ENCODE measurements at regions not wholly inside any gene's neighbourhood (a gene's known extent, or its start where the extent isn't known, plus 50 kb on each side); places are given as distances from the start of the nearest gene placed in this dataset.
A peak's percentile ranks its signal among the peaks of the same experiment; 100 is the strongest.
"Not testable (repeated sequence)": the region's sequence is repeated elsewhere in the genome, so short reads cannot be mapped to it uniquely, and the experiment has no call there.

GRCh38 chr3:125683067-125683829, 88.0 kb upstream of the OSBPL11 start:
- peak; percentile 2 for DNase-seq (ENCODE audit: low read depth)
- H3K4me3 ChIP-seq (replicated peaks; ENCODE audit: low read depth, low read length) = no peak overlapping the region
- no peak for TF ChIP-seq CTCF (IDR thresholded peaks at IDR 0.05; ENCODE audit: low read length, missing control alignments)

DNA sequence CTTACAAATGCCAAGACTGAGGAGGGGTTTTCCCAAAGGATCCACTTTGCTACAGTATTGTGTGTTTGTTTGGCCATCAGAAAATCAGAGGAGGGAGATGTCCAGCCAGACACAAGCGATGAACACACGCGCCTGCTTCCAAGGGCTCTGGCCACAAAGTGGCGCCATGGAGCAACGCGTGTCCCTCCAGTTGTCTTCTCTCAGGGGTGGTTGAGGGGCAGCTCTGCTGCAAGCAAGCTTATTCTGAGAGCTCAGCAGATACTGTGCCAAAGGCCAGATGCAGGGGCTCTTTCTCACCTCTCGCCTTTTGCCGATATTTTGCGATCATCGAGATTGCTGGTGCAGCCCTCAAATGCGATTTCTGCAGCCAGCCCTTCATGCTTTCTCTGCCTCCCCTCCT, 88.9 kb upstream of the OSBPL11 start:
- peak; percentile 34 for TF ChIP-seq CTCF (IDR thresholded peaks at IDR 0.05; ENCODE audit: low read length, missing control alignments)
- peak; percentile 30 for DNase-seq (ENCODE audit: low read depth)
- H3K4me3 ChIP-seq (replicated peaks; ENCODE audit: low read depth, low read length) = no peak overlapping the region

DNA sequence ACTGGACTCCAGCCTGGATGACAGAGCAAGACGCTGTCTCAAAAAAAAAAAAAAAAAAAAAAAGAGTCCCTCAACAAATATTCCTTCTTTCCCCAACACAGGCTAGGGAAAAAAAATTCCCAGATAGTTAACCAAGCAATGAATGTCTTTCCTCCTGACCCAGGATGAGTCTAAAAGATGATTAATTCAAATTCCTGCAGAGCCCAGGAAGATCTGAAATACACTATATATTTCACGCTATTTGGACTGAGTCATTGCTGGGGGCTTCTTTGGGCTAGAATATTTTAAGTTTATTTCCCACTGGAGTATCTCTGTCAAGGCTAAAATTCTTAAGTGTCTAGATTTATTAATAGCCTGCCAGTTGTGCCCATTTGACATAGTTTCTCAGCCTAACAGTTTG, 90.4 kb upstream of the OSBPL11 start:
- not testable (repeated sequence) for H3K4me3 ChIP-seq (replicated peaks; ENCODE audit: low read depth, low read length); DNase-seq (ENCODE audit: low read depth)

DNA sequence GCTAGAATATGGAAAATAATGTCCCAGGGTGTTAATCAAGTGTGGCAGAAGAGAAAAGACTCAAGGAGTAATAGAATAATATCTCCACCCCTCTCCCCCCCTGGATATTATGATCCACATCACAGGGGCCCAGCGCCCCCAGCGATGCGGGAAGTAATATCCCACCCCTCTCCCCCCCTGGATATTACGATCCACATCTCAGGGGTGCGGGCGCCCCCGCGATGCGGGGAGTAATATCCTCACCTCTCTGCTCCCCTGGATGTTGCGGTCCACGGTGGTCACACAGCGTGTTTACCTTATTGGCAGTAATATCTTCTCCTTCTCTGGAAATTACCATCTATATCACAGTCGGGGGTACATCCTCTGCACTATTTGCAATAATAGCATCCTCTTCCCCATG, 97.1 kb upstream of the OSBPL11 start:
- H3K4me3 ChIP-seq (replicated peaks; ENCODE audit: low read depth, low read length) = no peak overlapping the region

GRCh38 chr3:125693887-125694286, 98.6 kb upstream of the OSBPL11 start:
- DNase-seq (ENCODE audit: low read depth) = no peak
- no peak overlapping the region for H3K4me3 ChIP-seq (replicated peaks; ENCODE audit: low read depth, low read length)
- no peak for TF ChIP-seq CTCF (IDR thresholded peaks at IDR 0.05; ENCODE audit: low read length, missing control alignments)

More for the DNA sequence above, 97.1 kb upstream of the OSBPL11 start:
- TF ChIP-seq CTCF (IDR thresholded peaks at IDR 0.05; ENCODE audit: low read length, missing control alignments) = no peak
- no peak for DNase-seq (ENCODE audit: low read depth)

- DNase-seq (ENCODE audit: low read depth) = no peak
- TF ChIP-seq CTCF (IDR thresholded peaks at IDR 0.05; ENCODE audit: low read length, missing control alignments) = no peak
- H3K4me3 ChIP-seq (replicated peaks; ENCODE audit: low read depth, low read length) = no peak overlapping the region
Observed at GRCh38 chr3:125694761-125695294, 99.5 kb upstream of the OSBPL11 start.

DNA sequence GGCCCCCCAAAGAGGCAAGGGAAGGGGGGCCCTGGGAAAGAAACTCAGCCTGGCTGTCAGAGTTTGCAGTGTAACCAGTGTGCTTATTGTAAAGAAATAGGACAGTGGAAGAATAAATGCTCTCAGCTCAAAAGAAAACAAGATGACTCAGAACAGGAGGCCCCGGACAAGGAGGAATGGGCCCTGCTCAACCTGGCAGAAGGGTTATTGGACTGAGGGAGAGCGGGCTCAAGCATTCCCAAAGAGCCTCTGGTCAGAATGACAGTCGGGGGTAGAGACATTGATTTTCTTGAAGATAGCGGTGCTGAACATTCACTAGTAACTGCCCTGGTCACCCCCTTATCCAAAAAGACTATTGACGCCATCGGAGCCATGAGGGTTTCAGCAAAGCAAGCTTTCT, 100.4 kb upstream of the OSBPL11 start:
- TF ChIP-seq CTCF (IDR thresholded peaks at IDR 0.05; ENCODE audit: low read length, missing control alignments) = no peak
- no peak overlapping the region for H3K4me3 ChIP-seq (replicated peaks; ENCODE audit: low read depth, low read length)
- DNase-seq (ENCODE audit: low read depth) = no peak

DNA sequence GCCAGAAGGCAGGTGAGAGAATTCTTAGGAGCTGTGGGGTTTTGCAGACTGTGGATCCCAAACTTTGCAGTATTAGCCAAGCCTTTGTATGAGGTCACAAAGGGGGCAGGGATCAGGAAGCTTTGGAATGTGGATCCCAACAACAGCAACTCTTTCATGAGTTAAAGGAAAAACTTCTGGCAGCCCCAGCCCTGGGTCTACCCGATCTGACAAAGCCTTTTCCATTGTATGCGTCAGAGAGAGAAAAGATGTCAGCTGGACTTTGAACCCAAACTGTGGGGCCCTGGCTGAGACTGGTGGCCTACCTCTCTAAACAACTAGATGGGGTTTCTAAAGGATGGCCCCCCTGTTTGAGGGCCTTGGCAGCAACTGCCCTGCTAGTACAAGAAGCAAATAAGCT, 101.8 kb upstream of the OSBPL11 start:
- not testable (repeated sequence) for H3K4me3 ChIP-seq (replicated peaks; ENCODE audit: low read depth, low read length); DNase-seq (ENCODE audit: low read depth)

DNA sequence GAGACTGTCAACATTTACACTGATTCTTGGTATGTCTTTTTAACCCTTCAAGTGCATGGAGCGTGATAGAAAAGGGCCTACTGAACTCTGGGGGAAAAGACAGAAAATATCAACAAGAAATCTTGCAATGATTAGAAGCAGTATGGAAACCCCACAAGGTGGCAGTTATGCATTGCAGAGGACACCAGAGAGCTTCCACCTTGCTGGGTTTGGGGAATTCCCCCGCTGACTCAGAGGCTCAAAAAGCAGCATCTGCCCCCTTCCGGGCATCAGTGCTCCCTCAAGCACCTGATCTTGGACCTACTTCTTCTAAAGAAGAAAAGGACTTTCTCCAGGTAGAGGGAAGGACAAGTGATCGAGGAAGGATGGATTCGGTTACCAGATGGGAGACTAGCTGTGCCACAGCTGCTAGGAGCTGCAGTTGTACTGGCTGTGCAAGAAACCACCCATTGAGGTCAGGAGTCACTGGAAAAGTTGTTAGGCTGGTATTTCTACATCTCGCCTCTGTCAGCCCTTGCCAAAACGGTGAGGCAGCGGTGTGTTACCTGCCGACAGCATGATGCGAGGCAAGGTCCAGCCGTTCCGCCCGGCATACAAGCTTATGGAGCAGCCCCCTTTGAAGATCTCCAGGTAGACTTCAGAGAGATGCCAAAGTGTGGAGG, 102.8 kb upstream of the OSBPL11 start:
- not testable (repeated sequence) for H3K4me3 ChIP-seq (replicated peaks; ENCODE audit: low read depth, low read length); DNase-seq (ENCODE audit: low read depth)

Data from fibroblast of pulmonary artery (primary cell).